ENCODE measurements at regions not wholly inside any gene's neighbourhood (a gene's known extent, or its start where the extent isn't known, plus 50 kb on each side); places are given as distances from the start of the nearest gene placed in this dataset.
A peak's percentile ranks its signal among the peaks of the same experiment; 100 is the strongest.
"Not testable (repeated sequence)": the region's sequence is repeated elsewhere in the genome, so short reads cannot be mapped to it uniquely, and the experiment has no call there.

DNA sequence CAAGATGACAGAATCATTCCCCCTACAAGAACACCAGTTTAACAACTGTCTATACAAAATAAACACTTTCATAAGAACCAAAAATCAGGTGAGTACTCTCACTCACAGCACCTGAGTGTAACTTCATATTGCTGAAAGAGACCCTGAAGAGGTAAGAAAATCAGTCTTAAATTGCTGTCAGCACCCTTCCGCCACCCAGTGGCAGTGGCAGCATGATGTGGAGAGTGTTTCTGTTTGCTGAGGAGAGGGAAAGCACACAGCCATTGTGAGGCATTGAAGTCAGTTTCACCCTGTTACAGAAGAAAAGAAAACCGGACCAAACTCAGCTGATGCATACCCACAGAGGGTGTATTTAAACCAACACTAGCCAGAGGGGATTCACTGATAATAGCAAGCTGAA is 1240.8 kb upstream of the CRIM1 start:
- Histone ChIP-seq H3K79me2 (ENCODE audit: low read length) (no peaks in the 10 kb centered on the region), H3F3A (ENCODE audit: low read length, unreplicated experiment) (no peaks in the 10 kb centered on the region), H3K9me2 (replicated peaks; ENCODE audit: low read length) (no peaks in the 10 kb centered on the region), H3K27ac (ENCODE audit: low read length) (no peak overlapping the region), H3K36me3 (ENCODE audit: low read depth, low read length) (no peaks in the 10 kb centered on the region), H4K20me1 (ENCODE audit: low read length) (no peaks in the 10 kb centered on the region), H3K9me3 (ENCODE audit: low read length) (no peaks in the 10 kb centered on the region), H2AFZ (ENCODE audit: low read length) (no peak overlapping the region), H3K4me2 (ENCODE audit: low read length) (no peak overlapping the region), H3K4me1 (ENCODE audit: insufficient read depth, low read length) (no peaks in the 10 kb centered on the region), H3K4me3 (ENCODE audit: low read length) (no peak overlapping the region), H3K27me3 (ENCODE audit: low read length) (no peaks in the 10 kb centered on the region), H3K9ac (ENCODE audit: low read length) (no peak overlapping the region)
- no TSS peak for BruUV-seq (replicated peaks)
- peak; percentile 34 for DNase-seq
- intact Hi-C loops (cut with micrococcal nuclease), result no loop called here
- POLR2A ChIA-PET (ENCODE audit: unreplicated experiment), result no interaction called here
- CTCF ChIA-PET, result no interaction called here
- ATAC-seq, result no peak
- TF ChIP-seq, protein P1, sequence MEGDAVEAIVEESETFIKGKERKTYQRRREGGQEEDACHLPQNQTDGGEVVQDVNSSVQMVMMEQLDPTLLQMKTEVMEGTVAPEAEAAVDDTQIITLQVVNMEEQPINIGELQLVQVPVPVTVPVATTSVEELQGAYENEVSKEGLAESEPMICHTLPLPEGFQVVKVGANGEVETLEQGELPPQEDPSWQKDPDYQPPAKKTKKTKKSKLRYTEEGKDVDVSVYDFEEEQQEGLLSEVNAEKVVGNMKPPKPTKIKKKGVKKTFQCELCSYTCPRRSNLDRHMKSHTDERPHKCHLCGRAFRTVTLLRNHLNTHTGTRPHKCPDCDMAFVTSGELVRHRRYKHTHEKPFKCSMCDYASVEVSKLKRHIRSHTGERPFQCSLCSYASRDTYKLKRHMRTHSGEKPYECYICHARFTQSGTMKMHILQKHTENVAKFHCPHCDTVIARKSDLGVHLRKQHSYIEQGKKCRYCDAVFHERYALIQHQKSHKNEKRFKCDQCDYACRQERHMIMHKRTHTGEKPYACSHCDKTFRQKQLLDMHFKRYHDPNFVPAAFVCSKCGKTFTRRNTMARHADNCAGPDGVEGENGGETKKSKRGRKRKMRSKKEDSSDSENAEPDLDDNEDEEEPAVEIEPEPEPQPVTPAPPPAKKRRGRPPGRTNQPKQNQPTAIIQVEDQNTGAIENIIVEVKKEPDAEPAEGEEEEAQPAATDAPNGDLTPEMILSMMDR (conservative IDR thresholded peaks at IDR 0.05; ENCODE audit: low read depth, low read length), result peak; percentile 54
- TF ChIP-seq EZH2 (IDR thresholded peaks at IDR 0.05; ENCODE audit: low read length, unreplicated experiment), result no peak

DNA sequence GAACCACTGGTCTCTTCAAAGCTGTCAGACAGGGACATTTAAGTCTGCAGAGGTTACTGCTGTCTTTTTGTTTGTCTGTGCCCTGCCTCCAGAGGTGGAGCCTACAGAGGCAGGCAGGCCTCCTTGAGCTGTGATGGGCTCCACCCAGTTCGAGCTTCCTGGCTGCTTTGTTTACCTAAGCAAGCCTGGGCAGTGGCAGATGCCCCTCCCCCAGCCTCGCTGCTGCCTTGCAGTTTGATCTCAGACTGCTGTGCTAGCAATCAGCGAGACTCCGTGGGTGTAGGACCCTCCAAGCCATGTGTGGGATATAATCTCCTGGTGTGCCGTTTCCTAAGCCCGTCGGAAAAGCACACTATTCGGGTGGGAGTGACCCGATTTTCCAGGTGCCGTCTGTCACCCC is 1243.2 kb upstream of the CRIM1 start:
- BruUV-seq (replicated peaks); ATAC-seq; H3K79me2 ChIP-seq (ENCODE audit: low read length); H3K4me2 ChIP-seq (ENCODE audit: low read length); H3F3A ChIP-seq (ENCODE audit: low read length, unreplicated experiment); H4K20me1 ChIP-seq (ENCODE audit: low read length); H2AFZ ChIP-seq (ENCODE audit: low read length); H3K9me2 ChIP-seq (replicated peaks; ENCODE audit: low read length); H3K9me3 ChIP-seq (ENCODE audit: low read length); H3K27ac ChIP-seq (ENCODE audit: low read length); CTCF ChIA-PET; H3K27me3 ChIP-seq (ENCODE audit: low read length); H3K36me3 ChIP-seq (ENCODE audit: low read depth, low read length); H3K9ac ChIP-seq (ENCODE audit: low read length); DNase-seq; H3K4me1 ChIP-seq (ENCODE audit: insufficient read depth, low read length); intact Hi-C loops (cut with micrococcal nuclease); POLR2A ChIA-PET (ENCODE audit: unreplicated experiment): not testable (repeated sequence)
- 0 out of 2 replicates have a peak overlapping the region, but pooled peaks have one; percentile 27 for H3K4me3 ChIP-seq (ENCODE audit: low read length)

DNA sequence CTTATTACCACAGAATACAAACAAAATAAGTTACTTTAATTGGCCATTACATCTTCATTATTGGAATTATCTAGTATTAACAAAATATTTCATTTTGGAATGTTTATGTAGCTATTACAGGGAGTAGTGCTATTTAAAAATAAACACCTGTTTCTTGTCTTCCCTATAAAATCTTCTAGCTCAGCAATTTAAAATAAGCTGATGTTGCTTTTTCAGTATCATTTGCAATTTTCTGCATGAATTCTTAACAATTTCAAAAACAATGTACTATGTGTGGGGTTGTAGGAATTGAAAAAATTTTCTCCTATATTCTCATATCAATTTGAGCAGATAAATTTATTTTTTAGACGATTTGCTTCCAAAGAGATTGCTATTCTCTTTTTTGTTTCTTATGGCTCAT is 1251.3 kb upstream of the CRIM1 start:
- Histone ChIP-seq H3K9me2 (replicated peaks; ENCODE audit: low read length) (no peaks in the 10 kb centered on the region), H3K27ac (ENCODE audit: low read length) (no peak overlapping the region), H3K79me2 (ENCODE audit: low read length) (no peaks in the 10 kb centered on the region), H3K9ac (ENCODE audit: low read length) (no peak overlapping the region), H3K4me1 (ENCODE audit: insufficient read depth, low read length) (no peaks in the 10 kb centered on the region), H3F3A (ENCODE audit: low read length, unreplicated experiment) (no peaks in the 10 kb centered on the region), H3K4me2 (ENCODE audit: low read length) (no peak overlapping the region), H3K9me3 (ENCODE audit: low read length) (no peaks in the 10 kb centered on the region), H3K36me3 (ENCODE audit: low read depth, low read length) (no peaks in the 10 kb centered on the region), H3K27me3 (ENCODE audit: low read length) (no peaks in the 10 kb centered on the region), H3K4me3 (ENCODE audit: low read length) (no peak overlapping the region), H2AFZ (ENCODE audit: low read length) (no peak overlapping the region), H4K20me1 (ENCODE audit: low read length) (no peaks in the 10 kb centered on the region)
- ChIA-PET POLR2A (ENCODE audit: unreplicated experiment) (no interaction called here), CTCF (no interaction called here)
- ATAC-seq (no peak), DNase-seq (no peak)
- no peak for TF ChIP-seq EZH2phosphoT487 (IDR thresholded peaks at IDR 0.05; ENCODE audit: borderline replicate concordance, low read length)
- intact Hi-C loops (cut with micrococcal nuclease), result no loop called here
- BruUV-seq (replicated peaks), result no TSS peak

DNA sequence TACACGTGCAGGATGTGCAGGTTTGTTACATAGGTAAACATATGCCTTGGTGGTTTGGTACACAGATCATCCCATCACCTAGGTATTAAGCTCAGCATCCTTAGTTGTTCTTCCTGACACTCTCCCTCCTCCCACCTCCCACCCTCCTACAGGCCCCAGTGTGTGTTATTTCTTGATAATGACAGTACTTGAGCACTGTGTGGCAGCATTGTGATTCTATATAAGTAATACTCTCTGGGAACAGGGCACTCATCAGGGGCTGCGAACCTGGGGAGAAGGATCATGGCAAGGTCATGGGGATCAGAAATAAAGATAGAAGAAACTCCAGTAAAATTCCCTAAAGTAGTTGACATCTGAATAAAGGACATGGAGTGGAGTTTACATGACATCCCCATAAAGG is 1256.2 kb upstream of the CRIM1 start:
- ChIA-PET POLR2A (ENCODE audit: unreplicated experiment) (no interaction called here), CTCF (no interaction called here)
- TF ChIP-seq EZH2phosphoT487 (IDR thresholded peaks at IDR 0.05; ENCODE audit: borderline replicate concordance, low read length), result no peak
- TF ChIP-seq EZH2 (IDR thresholded peaks at IDR 0.05; ENCODE audit: low read length, unreplicated experiment), result no peak
- TF ChIP-seq, protein P1 (conservative IDR thresholded peaks at IDR 0.05; ENCODE audit: low read depth, low read length), result no peak
- Histone ChIP-seq H3K4me2 (ENCODE audit: low read length) (no peak overlapping the region), H3F3A (ENCODE audit: low read length, unreplicated experiment) (no peaks in the 10 kb centered on the region), H3K27me3 (ENCODE audit: low read length) (no peaks in the 10 kb centered on the region), H3K4me1 (ENCODE audit: insufficient read depth, low read length) (no peaks in the 10 kb centered on the region), H3K27ac (ENCODE audit: low read length) (no peak overlapping the region), H3K9me3 (ENCODE audit: low read length) (no peaks in the 10 kb centered on the region), H3K4me3 (ENCODE audit: low read length) (no peak overlapping the region), H2AFZ (ENCODE audit: low read length) (no peak overlapping the region), H3K36me3 (ENCODE audit: low read depth, low read length) (no peaks in the 10 kb centered on the region), H3K9me2 (replicated peaks; ENCODE audit: low read length) (no peaks in the 10 kb centered on the region), H3K79me2 (ENCODE audit: low read length) (no peaks in the 10 kb centered on the region), H4K20me1 (ENCODE audit: low read length) (no peaks in the 10 kb centered on the region), H3K9ac (ENCODE audit: low read length) (no peak overlapping the region)
- BruUV-seq (replicated peaks), result no TSS peak
- intact Hi-C loops (cut with micrococcal nuclease), result no loop called here
- no peak for ATAC-seq
- no peak for DNase-seq
